ENCODE measurements at regions not wholly inside any gene's neighbourhood (a gene's known extent, or its start where the extent isn't known, plus 50 kb on each side); places are given as distances from the start of the nearest gene placed in this dataset.

- TF ChIP-seq, protein P1, sequence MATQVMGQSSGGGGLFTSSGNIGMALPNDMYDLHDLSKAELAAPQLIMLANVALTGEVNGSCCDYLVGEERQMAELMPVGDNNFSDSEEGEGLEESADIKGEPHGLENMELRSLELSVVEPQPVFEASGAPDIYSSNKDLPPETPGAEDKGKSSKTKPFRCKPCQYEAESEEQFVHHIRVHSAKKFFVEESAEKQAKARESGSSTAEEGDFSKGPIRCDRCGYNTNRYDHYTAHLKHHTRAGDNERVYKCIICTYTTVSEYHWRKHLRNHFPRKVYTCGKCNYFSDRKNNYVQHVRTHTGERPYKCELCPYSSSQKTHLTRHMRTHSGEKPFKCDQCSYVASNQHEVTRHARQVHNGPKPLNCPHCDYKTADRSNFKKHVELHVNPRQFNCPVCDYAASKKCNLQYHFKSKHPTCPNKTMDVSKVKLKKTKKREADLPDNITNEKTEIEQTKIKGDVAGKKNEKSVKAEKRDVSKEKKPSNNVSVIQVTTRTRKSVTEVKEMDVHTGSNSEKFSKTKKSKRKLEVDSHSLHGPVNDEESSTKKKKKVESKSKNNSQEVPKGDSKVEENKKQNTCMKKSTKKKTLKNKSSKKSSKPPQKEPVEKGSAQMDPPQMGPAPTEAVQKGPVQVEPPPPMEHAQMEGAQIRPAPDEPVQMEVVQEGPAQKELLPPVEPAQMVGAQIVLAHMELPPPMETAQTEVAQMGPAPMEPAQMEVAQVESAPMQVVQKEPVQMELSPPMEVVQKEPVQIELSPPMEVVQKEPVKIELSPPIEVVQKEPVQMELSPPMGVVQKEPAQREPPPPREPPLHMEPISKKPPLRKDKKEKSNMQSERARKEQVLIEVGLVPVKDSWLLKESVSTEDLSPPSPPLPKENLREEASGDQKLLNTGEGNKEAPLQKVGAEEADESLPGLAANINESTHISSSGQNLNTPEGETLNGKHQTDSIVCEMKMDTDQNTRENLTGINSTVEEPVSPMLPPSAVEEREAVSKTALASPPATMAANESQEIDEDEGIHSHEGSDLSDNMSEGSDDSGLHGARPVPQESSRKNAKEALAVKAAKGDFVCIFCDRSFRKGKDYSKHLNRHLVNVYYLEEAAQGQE (IDR thresholded peaks at IDR 0.05; ENCODE audit: insufficient read depth in 1 of 2, low read depth in 2 of 2, low read length in 1 of 2), result no peak
- no peak for TF ChIP-seq CTCF (IDR thresholded peaks at IDR 0.05)
Observed at GRCh38 chr13:39281539-39282150, 243.4 kb downstream of the NHLRC3 start.
